IMR-90 (cell line): ENCODE measurements at regions not wholly inside any gene's neighbourhood (a gene's known extent, or its start where the extent isn't known, plus 50 kb on each side); places are given as distances from the start of the nearest gene placed in this dataset.

Source experiments
- ATAC-seq: fragments of 200-7000 bp; cut with Tn5 transposase; 2 replicates; pipeline ENCODE4 v1.9.1; 2020; ENCODE audit warnings: low read depth, mild to moderate bottlenecking, moderate library complexity
- BruUV-seq: library from RNA; stranded (reverse); fragments of 400-500 nt; replicated peaks from 2 replicates; lab custom pipeline; 2021; lab: Mats Ljungman, UMichigan
- CTCF ChIA-PET: fragments of 300-600 bp; formaldehyde crosslinking; extraction: SDS; loops from one replicate; lab custom pipeline; 2021; ENCODE audit warnings: antibody characterized with exemption; lab: Yijun Ruan, JAX
- POLR2A ChIA-PET: fragments of 300-600 bp; sonication (Branson Sonifier 250); formaldehyde crosslinking; loops from one replicate; lab custom pipeline; 2022; ENCODE audit warnings: antibody characterized with exemption; ENCODE audit not compliant: unreplicated experiment; lab: Charles Lee
- DNase-seq: peaks from one replicate; pipeline ENCODE4 v3.0.0; 2013
- H2AFZ ChIP-seq: replicated peaks from 2 replicates; pipeline ENCODE3; 2013; ENCODE audit warnings: low read length, mild to moderate bottlenecking; ENCODE audit not compliant: poor library complexity
- H2AK5ac ChIP-seq: 2 replicates; pipeline ENCODE4 v1.6.1; 2013; ENCODE audit warnings: low read depth, low read length, inconsistent platforms
- H2AK9ac ChIP-seq: replicated peaks from 2 replicates; pipeline ENCODE3; 2013; ENCODE audit warnings: mild to moderate bottlenecking, low read depth, low read length, moderate library complexity; ENCODE audit not compliant: poor library complexity
- H2BK120ac ChIP-seq: 2 replicates; pipeline ENCODE4 v1.6.1; 2013; ENCODE audit warnings: low read depth, low read length, inconsistent platforms
- H2BK15ac ChIP-seq: 3 replicates; pipeline ENCODE4 v1.6.1; 2013; ENCODE audit warnings: low read depth, low read length, inconsistent platforms
- H2BK20ac ChIP-seq: 2 replicates; pipeline ENCODE4 v1.6.1; 2013; ENCODE audit warnings: low read depth, mild to moderate bottlenecking, inconsistent platforms, low read length, moderate library complexity
- H2BK5ac ChIP-seq: 2 replicates; pipeline ENCODE4 v1.6.1; 2013; ENCODE audit warnings: mild to moderate bottlenecking, low read depth, low read length, inconsistent platforms; ENCODE audit not compliant: poor library complexity, severe bottlenecking
- H3K14ac ChIP-seq: replicated peaks from 2 replicates; pipeline ENCODE4 v1.6.1; 2013; ENCODE audit warnings: low read depth, low read length, inconsistent platforms
- H3K18ac ChIP-seq: 2 replicates; pipeline ENCODE4 v1.6.1; 2013; ENCODE audit warnings: low read depth, low read length, control low read depth
- H3K23ac ChIP-seq: 2 replicates; pipeline ENCODE4 v1.6.1; 2013; ENCODE audit warnings: low read depth, low read length, inconsistent platforms
- H3K27ac ChIP-seq: 2 replicates; pipeline ENCODE4 v1.5.1; 2013; ENCODE audit warnings: mild to moderate bottlenecking, control low read depth, low read length; ENCODE audit not compliant: insufficient read depth
- H3K27me3 ChIP-seq: 2 replicates; pipeline ENCODE4 v1.6.1; 2013; ENCODE audit warnings: low read length; ENCODE audit not compliant: control insufficient read depth, insufficient read depth
- H3K36me3 ChIP-seq: 2 replicates; pipeline ENCODE4 v1.6.1; 2013; ENCODE audit warnings: low read length, mixed read lengths; ENCODE audit not compliant: control insufficient read depth, insufficient read depth
- H3K4ac ChIP-seq: 2 replicates; pipeline ENCODE4 v1.6.1; 2013; ENCODE audit warnings: low read depth, low read length, inconsistent platforms
- H3K4me1 ChIP-seq: 2 replicates; pipeline ENCODE4 v1.6.1; 2013; ENCODE audit warnings: low read length, mixed read lengths; ENCODE audit not compliant: control insufficient read depth, insufficient read depth
- H3K4me2 ChIP-seq: 2 replicates; pipeline ENCODE4 v1.6.1; 2013; ENCODE audit warnings: low read depth, mild to moderate bottlenecking, control low read depth, low read length, moderate library complexity
- H3K4me3 ChIP-seq: 2 replicates; pipeline ENCODE4 v1.5.1; 2013; ENCODE audit warnings: low read depth, mild to moderate bottlenecking, control low read depth, low read length, moderate library complexity; ENCODE audit not compliant: insufficient read depth
- H3K56ac ChIP-seq: 2 replicates; pipeline ENCODE4 v1.6.1; 2013; ENCODE audit warnings: low read length, inconsistent platforms; ENCODE audit not compliant: insufficient read depth; ENCODE audit errors: extremely low read depth
- H3K79me1 ChIP-seq, 2 experiments: 2 replicates each; pipeline ENCODE4 v1.6.1; 2013; ENCODE audit warnings: low read length in 2 of 2, inconsistent platforms in 1 of 2, low read depth in 1 of 2
- H3K9ac ChIP-seq: 2 replicates; pipeline ENCODE4 v1.6.1; 2013; ENCODE audit warnings: low read depth, low read length, control low read depth
- H3K9me1 ChIP-seq: 2 replicates; pipeline ENCODE4 v1.6.1; 2013; ENCODE audit warnings: low read length, inconsistent platforms; ENCODE audit not compliant: insufficient read depth
- H3K9me3 ChIP-seq: 2 replicates; pipeline ENCODE4 v1.6.1; 2013; ENCODE audit warnings: low read length; ENCODE audit not compliant: control insufficient read depth, insufficient read depth
- H4K20me1 ChIP-seq: 2 replicates; pipeline ENCODE4 v1.6.1; 2013; ENCODE audit warnings: low read length, inconsistent platforms; ENCODE audit not compliant: insufficient read depth
- H4K5ac ChIP-seq: 2 replicates; pipeline ENCODE4 v1.6.1; 2013; ENCODE audit warnings: mild to moderate bottlenecking, low read depth, low read length, control low read depth
- H4K8ac ChIP-seq, 2 experiments: 2 replicates each; pipeline ENCODE4 v1.6.1; 2013; ENCODE audit warnings: low read depth in 2 of 2, low read length in 2 of 2, control low read depth in 1 of 2, inconsistent platforms in 1 of 2
- H4K91ac ChIP-seq: 2 replicates; pipeline ENCODE4 v1.6.1; 2013; ENCODE audit warnings: low read depth, low read length, inconsistent platforms; ENCODE audit not compliant: insufficient read depth
- CEBPB ChIP-seq: IDR thresholded peaks from 2 replicates; pipeline ENCODE4 v1.6.1; 2012; ENCODE audit warnings: low read depth, low read length, improper control_type of control experiment
- CHD1 ChIP-seq: IDR thresholded peaks from 2 replicates; pipeline ENCODE4 v1.6.1; 2012; ENCODE audit warnings: low read depth, low read length, improper control_type of control experiment
- CTCF ChIP-seq: conservative IDR thresholded peaks from 2 replicates; pipeline ENCODE4 v1.5.1; 2012; ENCODE audit warnings: mild to moderate bottlenecking, low read depth, low read length, improper control_type of control experiment
- ELK1 ChIP-seq: fragments of 150-350 bp; IDR thresholded peaks from 2 replicates; pipeline ENCODE4 v1.6.1; 2016; ENCODE audit warnings: low read depth, mild to moderate bottlenecking, low read length, moderate library complexity, borderline replicate concordance
- FOS ChIP-seq: fragments of 150-350 bp; IDR thresholded peaks from 2 replicates; pipeline ENCODE4 v1.6.1; 2016; ENCODE audit warnings: low read depth, low read length
- MAFK ChIP-seq: IDR thresholded peaks from 2 replicates; pipeline ENCODE4 v1.6.1; 2012; ENCODE audit warnings: low read depth, low read length, improper control_type of control experiment
- MAZ ChIP-seq: IDR thresholded peaks from 2 replicates; pipeline ENCODE4 v1.6.1; 2012; ENCODE audit warnings: low read depth, mild to moderate bottlenecking, low read length, improper control_type of control experiment, moderate library complexity, borderline replicate concordance
- MXI1 ChIP-seq: IDR thresholded peaks from 2 replicates; pipeline ENCODE4 v1.6.1; 2012; ENCODE audit warnings: low read depth, mild to moderate bottlenecking, low read length, moderate library complexity, borderline replicate concordance
- POLR2A ChIP-seq: IDR thresholded peaks from 2 replicates; pipeline ENCODE4 v1.6.1; 2012; ENCODE audit warnings: mild to moderate bottlenecking, low read depth, low read length
- RCOR1 ChIP-seq: IDR thresholded peaks from 2 replicates; pipeline ENCODE4 v1.6.1; 2012; ENCODE audit warnings: mild to moderate bottlenecking, low read length, improper control_type of control experiment; ENCODE audit not compliant: insufficient replicate concordance
- RFX5 ChIP-seq: IDR thresholded peaks from 2 replicates; pipeline ENCODE4 v1.8.0; 2012; ENCODE audit warnings: low read depth, mild to moderate bottlenecking, low read length, moderate library complexity
- SMC3 ChIP-seq: fragments of 150-350 bp; IDR thresholded peaks from 2 replicates; pipeline ENCODE4 v1.6.1; 2016; ENCODE audit warnings: low read depth, mild to moderate bottlenecking, antibody characterized with exemption, low read length, moderate library complexity
- USF2 ChIP-seq: fragments of 150-350 bp; IDR thresholded peaks from 2 replicates; pipeline ENCODE4 v1.6.1; 2017; ENCODE audit warnings: mild to moderate bottlenecking, antibody characterized with exemption, low read length, low read depth
- WGBS, 2 experiments: methylation state at CpG; one replicate each; pipeline versions ENCODE4 v1.1.5 to v1.1.7; 2013; ENCODE audit warnings: missing lambda C conversion rate in 2 of 2; ENCODE audit not compliant: insufficient read length in 1 of 2; ENCODE audit errors: extremely low coverage in 2 of 2; 5-methylcytosine and 5-hydroxymethylcytosine counted together
- dilution Hi-C: fragments of 300-500 bp; cut with HindIII; formaldehyde crosslinking; loops from one replicate; pipeline ENCODE4 v1.14.3; 2018; ENCODE audit warnings: low sequenced_read_pairs; ENCODE audit not compliant: unreplicated experiment
- in situ Hi-C: fragments of 300-500 bp; cut with MboI; formaldehyde crosslinking; loops from 3 replicates; pipeline ENCODE4 v1.14.3; 2019; ENCODE audit warnings: low sequenced_read_pairs, inconsistent platforms, mixed read lengths
- intact Hi-C: fragments of 100-400 bp; cut with micrococcal nuclease; formaldehyde crosslinking; loops from 2 replicates; pipeline ENCODE4 v1.10.0; 2022

- Histone ChIP-seq H3K9me3 (no peaks in the 10 kb centered on the region; the same call in 1 of the 2 replicates), H4K20me1 (no peaks in the 10 kb centered on the region), H2BK5ac (no peak overlapping the region), H3K4me3 (no peak overlapping the region), H3K56ac (no peak overlapping the region), H2BK20ac (no peak overlapping the region), H3K18ac (no peak overlapping the region), H3K9ac (no peak overlapping the region), H3K79me1 (no peaks in the 10 kb centered on the region), H3K14ac (no peak overlapping the region), H2AK9ac (no peak overlapping the region), H2AK5ac (no peak overlapping the region), H2AFZ (no peak overlapping the region), H4K5ac (no peak overlapping the region), H3K4me2 (no peak overlapping the region), H3K4ac (no peak overlapping the region), H3K27ac (no peak overlapping the region), H4K8ac (no peak overlapping the region), H2BK120ac (no peak overlapping the region), H3K36me3 (no peaks in the 10 kb centered on the region), H3K23ac (no peak overlapping the region), H2BK15ac (no peak overlapping the region), H3K27me3 (no peaks in the 10 kb centered on the region), H4K91ac (no peak overlapping the region), H3K4me1 (no peaks in the 10 kb centered on the region), H3K9me1 (no peaks in the 10 kb centered on the region)
- ChIA-PET CTCF (interaction anchor here (0.6 kb wide), 1 partner anchor 15 kb away, joined by 3 read pairs; no protein-coding TSS in a partner anchor), POLR2A (no interaction called here)
- intact Hi-C loops (no loop called here), dilution Hi-C loops (no loop called here), in situ Hi-C loops (no loop called here)
- no TSS peak for BruUV-seq
- DNase-seq (no peak), ATAC-seq (no peak)
- TF ChIP-seq RCOR1, result no peak
- no peak for TF ChIP-seq CHD1
- no peak for TF ChIP-seq MAFK
- TF ChIP-seq USF2, result no peak
- TF ChIP-seq CTCF, result no peak
- TF ChIP-seq RFX5, result no peak
- no peak for TF ChIP-seq MXI1
- no peak for TF ChIP-seq SMC3
- no peak for TF ChIP-seq MAZ
- TF ChIP-seq POLR2A, result no peak
- no peak for TF ChIP-seq FOS
- no peak for TF ChIP-seq CEBPB
- no peak for TF ChIP-seq ELK1
- no CpG with 5 or more reads among the region's 4 CpGs for WGBS, 2 experiments
These were observed 772.9 kb downstream of the DIPK2A start for GRCh38 chr3:144744473-144744872.
